Spleen (tissue), 11 donors: ENCODE measurements at regions not wholly inside any gene's neighbourhood (a gene's known extent, or its start where the extent isn't known, plus 50 kb on each side); places are given as distances from the start of the nearest gene placed in this dataset.
"Not testable (repeated sequence)": the region's sequence is repeated elsewhere in the genome, so short reads cannot be mapped to it uniquely, and the experiment has no call there.

Experiments used
- DNase-seq: peaks from one replicate; pipeline ENCODE4 v3.0.0-alpha.2; 2020
- H3K27ac ChIP-seq, 8 donors: fragments of 200-600 bp; sonication (generic) in 7 of 8; 1 replicate in 4 of 8; 2 replicates in 4 of 8; pipeline versions ENCODE4 v1.5.0 to v1.8.0; 2016 to 2021; ENCODE audit warnings: inconsistent platforms in 4 of 8, mild to moderate bottlenecking in 4 of 8, moderate library complexity in 1 of 8
- H3K27me3 ChIP-seq, 7 donors: fragments of 200-600 bp; sonication (generic) in 6 of 7; replicated peaks in 1 of 7; 1 replicate in 4 of 7; 2 replicates in 3 of 7; pipeline versions ENCODE4 v1.5.0 to v1.8.0; 2016 to 2021; ENCODE audit warnings: inconsistent platforms in 3 of 7, mild to moderate bottlenecking in 1 of 7
- H3K36me3 ChIP-seq, 6 donors: fragments of 200-600 bp; sonication (generic) in 5 of 6; 1 replicate in 4 of 6; 2 replicates in 2 of 6; pipeline versions ENCODE4 v1.5.0 to v1.8.0; 2016 to 2021; ENCODE audit warnings: inconsistent platforms in 2 of 6
- H3K4me1 ChIP-seq, 6 donors: fragments of 200-600 bp; sonication (generic) in 5 of 6; 1 replicate in 3 of 6; 2 replicates in 3 of 6; pipeline versions ENCODE4 v1.5.0 to v1.8.0; 2016 to 2021; ENCODE audit warnings: inconsistent platforms in 3 of 6
- H3K4me3 ChIP-seq, 8 donors: fragments of 200-600 bp; sonication (generic) in 7 of 8; 1 replicate in 4 of 8; 2 replicates in 4 of 8; pipeline versions ENCODE4 v1.5.0 to v1.8.0; 2016 to 2021; ENCODE audit warnings: inconsistent platforms in 4 of 8, mild to moderate bottlenecking in 4 of 8, moderate library complexity in 2 of 8
- H3K9me3 ChIP-seq, 8 donors: fragments of 200-600 bp; sonication (generic) in 7 of 8; 1 replicate in 4 of 8; 2 replicates in 4 of 8; pipeline versions ENCODE4 v1.5.0 to v1.8.0; 2016 to 2021; ENCODE audit warnings: inconsistent platforms in 4 of 8
- CTCF ChIP-seq, 11 experiments: fragments of 200-600 bp in 7 of 11; fragments of 450-650 bp in 4 of 11; sonication (generic) in 4 of 11; IDR thresholded peaks in 8 of 11; conservative IDR thresholded peaks in 3 of 11; 1 replicate in 7 of 11; 2 replicates in 4 of 11; pipeline versions ENCODE4 v1.4.0 to v1.8.0; 2016 to 2021; ENCODE audit warnings: antibody characterized with exemption in 11 of 11, inconsistent platforms in 4 of 11, mild to moderate bottlenecking in 1 of 11
- POLR2A ChIP-seq, 3 donors: fragments of 450-650 bp; IDR thresholded peaks; one replicate each; pipeline ENCODE4 v1.5.1; 2017; ENCODE audit warnings: antibody characterized with exemption in 3 of 3, mild to moderate bottlenecking in 1 of 3
- POLR2AphosphoS5 ChIP-seq, 3 donors: sonication (generic); formaldehyde crosslinking; IDR thresholded peaks; one replicate each; pipeline ENCODE4 v1.5.1; 2017; ENCODE audit warnings: antibody characterized with exemption in 3 of 3
- WGBS, 5 donors: extraction: QIAGEN DNeasy Blood & Tissue Kit in 3 of 5; methylation state at CpG; one replicate each; pipeline versions ENCODE4 v1.1.5 to v1.1.7; 2013 to 2018; 5-methylcytosine and 5-hydroxymethylcytosine counted together
- intact Hi-C: fragments of 100-400 bp; cut with DNase I; formaldehyde crosslinking; loops from one replicate; pipeline ENCODE4 v1.15.0; 2023; ENCODE audit warnings: low total_unique reads
- donor health status: healthy with polysubstance abuse.
- donor health status: DM: no; HTN: no; CAD: no; lungs with moderate emphysema.
- donor health status: DM: no; HTN: no; CAD: no.
- donor health status: Bipolar disorder and iron deficiency.
- donor health status: healthy.
- donor health status: DM: no; HTN: no; CAD: no.
- donor health status: DM: yes; HTN: yes; CAD: no.

- intact Hi-C loops, result no loop called here
- H3K36me3 ChIP-seq, result no peaks in the 10 kb centered on the region
- no peaks in the 10 kb centered on the region for H3K4me1 ChIP-seq
- H3K4me3 ChIP-seq, result no peak overlapping the region
- H3K9me3 ChIP-seq, result peaks cover under 1 to 42% (median 21%) of the 10 kb centered on the region in 8 donors
- no peaks in the 10 kb centered on the region for H3K27me3 ChIP-seq
- no peak overlapping the region for H3K27ac ChIP-seq
- DNase-seq, result peak; percentile 14
- no peak for TF ChIP-seq CTCF (IDR thresholded peaks at IDR 0.05 in 8 of 11, conservative IDR thresholded peaks at IDR 0.05 in 3 of 11)
- TF ChIP-seq POLR2AphosphoS5 (IDR thresholded peaks at IDR 0.05), result no peak
- no peak for TF ChIP-seq POLR2A (IDR thresholded peaks at IDR 0.05)
- 78 to 92% (median 87%) methylated on average over 11 of the region's 11 CpGs for WGBS, 5 donors
Measured at GRCh38 chr10:34058845-34059614, 724.6 kb upstream of the NRP1 start.

GRCh38 chr10:34055410-34055985 lies 721.0 kb upstream of the NRP1 start:
- DNase-seq, result peak; percentile 67
- H3K9me3 ChIP-seq, result peaks cover 0 to 15% (median 0%) of the 10 kb centered on the region in 8 donors
- intact Hi-C loops, H3K27ac ChIP-seq, H3K4me3 ChIP-seq, H3K36me3 ChIP-seq, H3K4me1 ChIP-seq, H3K27me3 ChIP-seq: not testable (repeated sequence)
- WGBS, 5 donors, result 93 to 98% (median 94%) methylated on average over 21 to 38 of the region's 38 CpGs

GRCh38 chr10:34049887-34050286 lies 715.4 kb upstream of the NRP1 start:
- TF ChIP-seq CTCF (IDR thresholded peaks at IDR 0.05 in 8 of 11, conservative IDR thresholded peaks at IDR 0.05 in 3 of 11) (no peak), POLR2A (IDR thresholded peaks at IDR 0.05) (no peak), POLR2AphosphoS5 (IDR thresholded peaks at IDR 0.05) (no peak)
- DNase-seq, result peak; percentile 14
- 73 to 84% (median 81%) methylated on average over 9 of the region's 9 CpGs for WGBS, 5 donors
- H3K36me3 ChIP-seq, result no peaks in the 10 kb centered on the region
- no peaks in the 10 kb centered on the region for H3K4me1 ChIP-seq
- no peaks in the 10 kb centered on the region for H3K27me3 ChIP-seq
- intact Hi-C loops, result no loop called here
- H3K9me3 ChIP-seq, result peaks cover 0 to 6% (median 0%) of the 10 kb centered on the region in 8 donors
- H3K27ac ChIP-seq, result no peak overlapping the region
- no peak overlapping the region for H3K4me3 ChIP-seq

GRCh38 chr10:34049469-34049868 lies 715.0 kb upstream of the NRP1 start:
- WGBS, 5 donors, result 64 to 85% (median 79%) methylated on average over 3 of the region's 3 CpGs
- no peak for TF ChIP-seq POLR2AphosphoS5 (IDR thresholded peaks at IDR 0.05)
- TF ChIP-seq POLR2A (IDR thresholded peaks at IDR 0.05), result no peak
- TF ChIP-seq CTCF (IDR thresholded peaks at IDR 0.05 in 8 of 11, conservative IDR thresholded peaks at IDR 0.05 in 3 of 11), result no peak
- Histone ChIP-seq H3K4me1 (no peaks in the 10 kb centered on the region), H3K36me3 (no peaks in the 10 kb centered on the region), H3K27ac (no peak overlapping the region), H3K4me3 (no peak overlapping the region), H3K9me3 (peaks cover 0 to 5% (median 0%) of the 10 kb centered on the region in 8 donors), H3K27me3 (no peaks in the 10 kb centered on the region)
- no peak for DNase-seq
- intact Hi-C loops, result no loop called here
